ENCODE measurements at regions not wholly inside any gene's neighbourhood (a gene's known extent, or its start where the extent isn't known, plus 50 kb on each side); places are given as distances from the start of the nearest gene placed in this dataset.

- peaks cover 8% of the 10 kb centered on the region; the same call in 1 of the 2 replicates for H3K9me2 ChIP-seq (ENCODE audit: insufficient read depth)
- H3K27me3 ChIP-seq (ENCODE audit: insufficient read depth): no peaks in the 10 kb centered on the region
- no peak overlapping the region for H3K27ac ChIP-seq (ENCODE audit: low read depth)
- H3K4me1 ChIP-seq (ENCODE audit: insufficient read depth): no peaks in the 10 kb centered on the region
- H3F3A ChIP-seq (replicated peaks; ENCODE audit: low read depth): no peaks in the 10 kb centered on the region
- ATAC-seq: no peak
- H2AFZ ChIP-seq: no peak overlapping the region
- no peaks in the 10 kb centered on the region for H4K20me1 ChIP-seq (replicated peaks; ENCODE audit: insufficient read depth)
- Mint-ChIP-seq H3K27ac (no peak overlapping the region), H3K4me1 (peaks cover 4% of the 10 kb centered on the region; the same call in 2 of the 3 replicates), H3K27me3 (ENCODE audit: insufficient read depth, low read depth, poor library complexity) (no peaks in the 10 kb centered on the region), H3K36me3 (ENCODE audit: low read depth) (peaks cover 2% of the 10 kb centered on the region; the same call in 1 of the 3 replicates), H3K4me3 (no peak overlapping the region), H3K9me3 (no peaks in the 10 kb centered on the region; the same call in 2 of the 3 replicates)
- H3K79me2 ChIP-seq (replicated peaks; ENCODE audit: insufficient read depth): no peaks in the 10 kb centered on the region
- H3K36me3 ChIP-seq (ENCODE audit: insufficient read depth): no peaks in the 10 kb centered on the region
- H3K4me3 ChIP-seq: no peak overlapping the region
- DNase-seq (ENCODE audit: low spot score): no peak
- H3K4me2 ChIP-seq: no peak overlapping the region
- TF ChIP-seq POLR2AphosphoS5 (IDR thresholded peaks at IDR 0.05; ENCODE audit: low read depth) (no peak), STAT1 (IDR thresholded peaks at IDR 0.05; ENCODE audit: unreplicated experiment) (no peak), ZNF114 (CRISPR knock-in tag; IDR thresholded peaks at IDR 0.05) (no peak), JUNB (IDR thresholded peaks at IDR 0.05; ENCODE audit: unreplicated experiment) (no peak), ZNF331 (CRISPR knock-in tag; IDR thresholded peaks at IDR 0.05; ENCODE audit: low read depth) (no peak)
- TF ChIP-seq, protein P1, sequence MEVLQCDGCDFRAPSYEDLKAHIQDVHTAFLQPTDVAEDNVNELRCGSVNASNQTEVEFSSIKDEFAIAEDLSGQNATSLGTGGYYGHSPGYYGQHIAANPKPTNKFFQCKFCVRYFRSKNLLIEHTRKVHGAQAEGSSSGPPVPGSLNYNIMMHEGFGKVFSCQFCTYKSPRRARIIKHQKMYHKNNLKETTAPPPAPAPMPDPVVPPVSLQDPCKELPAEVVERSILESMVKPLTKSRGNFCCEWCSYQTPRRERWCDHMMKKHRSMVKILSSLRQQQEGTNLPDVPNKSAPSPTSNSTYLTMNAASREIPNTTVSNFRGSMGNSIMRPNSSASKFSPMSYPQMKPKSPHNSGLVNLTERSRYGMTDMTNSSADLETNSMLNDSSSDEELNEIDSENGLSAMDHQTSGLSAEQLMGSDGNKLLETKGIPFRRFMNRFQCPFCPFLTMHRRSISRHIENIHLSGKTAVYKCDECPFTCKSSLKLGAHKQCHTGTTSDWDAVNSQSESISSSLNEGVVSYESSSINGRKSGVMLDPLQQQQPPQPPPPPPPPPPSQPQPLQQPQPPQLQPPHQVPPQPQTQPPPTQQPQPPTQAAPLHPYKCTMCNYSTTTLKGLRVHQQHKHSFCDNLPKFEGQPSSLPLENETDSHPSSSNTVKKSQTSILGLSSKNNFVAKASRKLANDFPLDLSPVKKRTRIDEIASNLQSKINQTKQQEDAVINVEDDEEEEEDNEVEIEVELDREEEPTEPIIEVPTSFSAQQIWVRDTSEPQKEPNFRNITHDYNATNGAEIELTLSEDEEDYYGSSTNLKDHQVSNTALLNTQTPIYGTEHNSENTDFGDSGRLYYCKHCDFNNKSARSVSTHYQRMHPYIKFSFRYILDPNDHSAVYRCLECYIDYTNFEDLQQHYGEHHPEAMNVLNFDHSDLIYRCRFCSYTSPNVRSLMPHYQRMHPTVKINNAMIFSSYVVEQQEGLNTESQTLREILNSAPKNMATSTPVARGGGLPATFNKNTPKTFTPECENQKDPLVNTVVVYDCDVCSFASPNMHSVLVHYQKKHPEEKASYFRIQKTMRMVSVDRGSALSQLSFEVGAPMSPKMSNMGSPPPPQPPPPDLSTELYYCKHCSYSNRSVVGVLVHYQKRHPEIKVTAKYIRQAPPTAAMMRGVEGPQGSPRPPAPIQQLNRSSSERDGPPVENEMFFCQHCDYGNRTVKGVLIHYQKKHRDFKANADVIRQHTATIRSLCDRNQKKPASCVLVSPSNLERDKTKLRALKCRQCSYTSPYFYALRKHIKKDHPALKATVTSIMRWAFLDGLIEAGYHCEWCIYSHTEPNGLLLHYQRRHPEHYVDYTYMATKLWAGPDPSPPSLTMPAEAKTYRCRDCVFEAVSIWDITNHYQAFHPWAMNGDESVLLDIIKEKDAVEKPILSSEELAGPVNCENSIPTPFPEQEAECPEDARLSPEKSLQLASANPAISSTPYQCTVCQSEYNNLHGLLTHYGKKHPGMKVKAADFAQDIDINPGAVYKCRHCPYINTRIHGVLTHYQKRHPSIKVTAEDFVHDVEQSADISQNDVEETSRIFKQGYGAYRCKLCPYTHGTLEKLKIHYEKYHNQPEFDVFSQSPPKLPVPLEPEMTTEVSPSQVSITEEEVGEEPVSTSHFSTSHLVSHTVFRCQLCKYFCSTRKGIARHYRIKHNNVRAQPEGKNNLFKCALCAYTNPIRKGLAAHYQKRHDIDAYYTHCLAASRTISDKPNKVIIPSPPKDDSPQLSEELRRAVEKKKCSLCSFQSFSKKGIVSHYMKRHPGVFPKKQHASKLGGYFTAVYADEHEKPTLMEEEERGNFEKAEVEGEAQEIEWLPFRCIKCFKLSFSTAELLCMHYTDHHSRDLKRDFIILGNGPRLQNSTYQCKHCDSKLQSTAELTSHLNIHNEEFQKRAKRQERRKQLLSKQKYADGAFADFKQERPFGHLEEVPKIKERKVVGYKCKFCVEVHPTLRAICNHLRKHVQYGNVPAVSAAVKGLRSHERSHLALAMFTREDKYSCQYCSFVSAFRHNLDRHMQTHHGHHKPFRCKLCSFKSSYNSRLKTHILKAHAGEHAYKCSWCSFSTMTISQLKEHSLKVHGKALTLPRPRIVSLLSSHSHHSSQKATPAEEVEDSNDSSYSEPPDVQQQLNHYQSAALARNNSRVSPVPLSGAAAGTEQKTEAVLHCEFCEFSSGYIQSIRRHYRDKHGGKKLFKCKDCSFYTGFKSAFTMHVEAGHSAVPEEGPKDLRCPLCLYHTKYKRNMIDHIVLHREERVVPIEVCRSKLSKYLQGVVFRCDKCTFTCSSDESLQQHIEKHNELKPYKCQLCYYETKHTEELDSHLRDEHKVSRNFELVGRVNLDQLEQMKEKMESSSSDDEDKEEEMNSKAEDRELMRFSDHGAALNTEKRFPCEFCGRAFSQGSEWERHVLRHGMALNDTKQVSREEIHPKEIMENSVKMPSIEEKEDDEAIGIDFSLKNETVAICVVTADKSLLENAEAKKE (CRISPR knock-in tag; IDR thresholded peaks at IDR 0.05): no peak
- TF ChIP-seq, protein P2, sequence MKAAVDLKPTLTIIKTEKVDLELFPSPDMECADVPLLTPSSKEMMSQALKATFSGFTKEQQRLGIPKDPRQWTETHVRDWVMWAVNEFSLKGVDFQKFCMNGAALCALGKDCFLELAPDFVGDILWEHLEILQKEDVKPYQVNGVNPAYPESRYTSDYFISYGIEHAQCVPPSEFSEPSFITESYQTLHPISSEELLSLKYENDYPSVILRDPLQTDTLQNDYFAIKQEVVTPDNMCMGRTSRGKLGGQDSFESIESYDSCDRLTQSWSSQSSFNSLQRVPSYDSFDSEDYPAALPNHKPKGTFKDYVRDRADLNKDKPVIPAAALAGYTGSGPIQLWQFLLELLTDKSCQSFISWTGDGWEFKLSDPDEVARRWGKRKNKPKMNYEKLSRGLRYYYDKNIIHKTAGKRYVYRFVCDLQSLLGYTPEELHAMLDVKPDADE (IDR thresholded peaks at IDR 0.05): no peak
- TF ChIP-seq, protein P3, sequence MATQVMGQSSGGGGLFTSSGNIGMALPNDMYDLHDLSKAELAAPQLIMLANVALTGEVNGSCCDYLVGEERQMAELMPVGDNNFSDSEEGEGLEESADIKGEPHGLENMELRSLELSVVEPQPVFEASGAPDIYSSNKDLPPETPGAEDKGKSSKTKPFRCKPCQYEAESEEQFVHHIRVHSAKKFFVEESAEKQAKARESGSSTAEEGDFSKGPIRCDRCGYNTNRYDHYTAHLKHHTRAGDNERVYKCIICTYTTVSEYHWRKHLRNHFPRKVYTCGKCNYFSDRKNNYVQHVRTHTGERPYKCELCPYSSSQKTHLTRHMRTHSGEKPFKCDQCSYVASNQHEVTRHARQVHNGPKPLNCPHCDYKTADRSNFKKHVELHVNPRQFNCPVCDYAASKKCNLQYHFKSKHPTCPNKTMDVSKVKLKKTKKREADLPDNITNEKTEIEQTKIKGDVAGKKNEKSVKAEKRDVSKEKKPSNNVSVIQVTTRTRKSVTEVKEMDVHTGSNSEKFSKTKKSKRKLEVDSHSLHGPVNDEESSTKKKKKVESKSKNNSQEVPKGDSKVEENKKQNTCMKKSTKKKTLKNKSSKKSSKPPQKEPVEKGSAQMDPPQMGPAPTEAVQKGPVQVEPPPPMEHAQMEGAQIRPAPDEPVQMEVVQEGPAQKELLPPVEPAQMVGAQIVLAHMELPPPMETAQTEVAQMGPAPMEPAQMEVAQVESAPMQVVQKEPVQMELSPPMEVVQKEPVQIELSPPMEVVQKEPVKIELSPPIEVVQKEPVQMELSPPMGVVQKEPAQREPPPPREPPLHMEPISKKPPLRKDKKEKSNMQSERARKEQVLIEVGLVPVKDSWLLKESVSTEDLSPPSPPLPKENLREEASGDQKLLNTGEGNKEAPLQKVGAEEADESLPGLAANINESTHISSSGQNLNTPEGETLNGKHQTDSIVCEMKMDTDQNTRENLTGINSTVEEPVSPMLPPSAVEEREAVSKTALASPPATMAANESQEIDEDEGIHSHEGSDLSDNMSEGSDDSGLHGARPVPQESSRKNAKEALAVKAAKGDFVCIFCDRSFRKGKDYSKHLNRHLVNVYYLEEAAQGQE (IDR thresholded peaks at IDR 0.05; ENCODE audit: unreplicated experiment): no peak
- TF ChIP-seq, protein P4, sequence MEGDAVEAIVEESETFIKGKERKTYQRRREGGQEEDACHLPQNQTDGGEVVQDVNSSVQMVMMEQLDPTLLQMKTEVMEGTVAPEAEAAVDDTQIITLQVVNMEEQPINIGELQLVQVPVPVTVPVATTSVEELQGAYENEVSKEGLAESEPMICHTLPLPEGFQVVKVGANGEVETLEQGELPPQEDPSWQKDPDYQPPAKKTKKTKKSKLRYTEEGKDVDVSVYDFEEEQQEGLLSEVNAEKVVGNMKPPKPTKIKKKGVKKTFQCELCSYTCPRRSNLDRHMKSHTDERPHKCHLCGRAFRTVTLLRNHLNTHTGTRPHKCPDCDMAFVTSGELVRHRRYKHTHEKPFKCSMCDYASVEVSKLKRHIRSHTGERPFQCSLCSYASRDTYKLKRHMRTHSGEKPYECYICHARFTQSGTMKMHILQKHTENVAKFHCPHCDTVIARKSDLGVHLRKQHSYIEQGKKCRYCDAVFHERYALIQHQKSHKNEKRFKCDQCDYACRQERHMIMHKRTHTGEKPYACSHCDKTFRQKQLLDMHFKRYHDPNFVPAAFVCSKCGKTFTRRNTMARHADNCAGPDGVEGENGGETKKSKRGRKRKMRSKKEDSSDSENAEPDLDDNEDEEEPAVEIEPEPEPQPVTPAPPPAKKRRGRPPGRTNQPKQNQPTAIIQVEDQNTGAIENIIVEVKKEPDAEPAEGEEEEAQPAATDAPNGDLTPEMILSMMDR (conservative IDR thresholded peaks at IDR 0.05; ENCODE audit: low read depth in 2 of 2): no peak
Observed at GRCh38 chr14:85921241-85921640, 391.3 kb downstream of the FLRT2 start.

All from GM23338 (cell line).